ENCODE measurements at regions not wholly inside any gene's neighbourhood (a gene's known extent, or its start where the extent isn't known, plus 50 kb on each side); places are given as distances from the start of the nearest gene placed in this dataset.

GRCh38 chr14:56002342-56002741 is 115.9 kb upstream of the PELI2 start:
- TF ChIP-seq CTCF (IDR thresholded peaks at IDR 0.05) (no peak), POLR2A (IDR thresholded peaks at IDR 0.05) (no peak)

Measured in uterus (tissue), 2 donors.